H7 (cell line): ENCODE measurements at regions not wholly inside any gene's neighbourhood (a gene's known extent, or its start where the extent isn't known, plus 50 kb on each side); places are given as distances from the start of the nearest gene placed in this dataset.

Source experiments
- DNase-seq: peaks from one replicate; pipeline ENCODE4 v3.0.0; 2012
- H3K27me3 ChIP-seq: 2 replicates; pipeline ENCODE4 v1.6.0; 2011; ENCODE audit warnings: mild to moderate bottlenecking, low read length; ENCODE audit not compliant: control insufficient read depth, insufficient read depth
- H3K36me3 ChIP-seq: replicated peaks from 2 replicates; pipeline ENCODE4 v1.5.1; 2011; ENCODE audit warnings: low read length; ENCODE audit not compliant: control insufficient read depth, insufficient read depth
- H3K4me3 ChIP-seq: 2 replicates; pipeline ENCODE4 v1.5.1; 2011; ENCODE audit warnings: low read depth, mild to moderate bottlenecking, control low read depth, low read length, moderate library complexity; ENCODE audit not compliant: insufficient read depth

- Histone ChIP-seq H3K27me3 (no peaks in the 10 kb centered on the region), H3K4me3 (no peak overlapping the region), H3K36me3 (no peaks in the 10 kb centered on the region)
- DNase-seq, result no peak
Observed at GRCh38 chr1:209215826-209216225, 367.7 kb upstream of the CAMK1G start.

GRCh38 chr1:209218113-209218512 lies 365.4 kb upstream of the CAMK1G start:
- Histone ChIP-seq H3K36me3 (no peaks in the 10 kb centered on the region), H3K27me3 (no peaks in the 10 kb centered on the region)

DNA sequence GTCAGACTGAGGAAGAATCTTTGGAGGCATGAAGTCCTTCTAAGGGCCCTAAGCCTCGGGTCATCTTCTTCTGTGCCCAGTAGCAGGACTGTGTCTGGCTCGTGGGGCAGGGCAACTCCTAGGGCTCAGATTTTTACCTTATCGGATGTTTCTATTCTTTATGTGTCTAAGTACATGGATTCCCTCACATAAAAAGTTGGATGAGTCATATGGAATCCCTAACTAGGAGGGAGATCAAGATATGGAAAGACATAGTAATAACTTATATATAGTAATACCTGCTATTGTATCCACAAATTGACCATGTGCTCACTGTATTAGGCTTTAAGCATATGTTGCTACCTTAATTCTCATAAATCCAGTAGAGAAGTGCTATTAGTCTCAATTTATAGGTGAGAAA lies 364.5 kb upstream of the CAMK1G start:
- H3K4me3 ChIP-seq, result no peak overlapping the region
- no peak for DNase-seq
- no peaks in the 10 kb centered on the region for H3K36me3 ChIP-seq
- no peaks in the 10 kb centered on the region for H3K27me3 ChIP-seq

More at GRCh38 chr1:209218113-209218512, 365.4 kb upstream of the CAMK1G start:
- no peak overlapping the region for H3K4me3 ChIP-seq
- DNase-seq, result no peak

GRCh38 chr1:209219791-209220524 lies 363.6 kb upstream of the CAMK1G start:
- H3K36me3 ChIP-seq, result no peaks in the 10 kb centered on the region

GRCh38 chr1:209222826-209223225 lies 360.7 kb upstream of the CAMK1G start:
- Histone ChIP-seq H3K36me3 (no peaks in the 10 kb centered on the region), H3K27me3 (no peaks in the 10 kb centered on the region), H3K4me3 (no peak overlapping the region)
- DNase-seq, result no peak

More at GRCh38 chr1:209219791-209220524, 363.6 kb upstream of the CAMK1G start:
- no peak for DNase-seq
- Histone ChIP-seq H3K27me3 (no peaks in the 10 kb centered on the region), H3K4me3 (no peak overlapping the region)

- DNase-seq, result no peak
- Histone ChIP-seq H3K36me3 (no peaks in the 10 kb centered on the region), H3K4me3 (no peak overlapping the region), H3K27me3 (no peaks in the 10 kb centered on the region)
Observed at GRCh38 chr1:209223791-209224190, 359.7 kb upstream of the CAMK1G start.

DNA sequence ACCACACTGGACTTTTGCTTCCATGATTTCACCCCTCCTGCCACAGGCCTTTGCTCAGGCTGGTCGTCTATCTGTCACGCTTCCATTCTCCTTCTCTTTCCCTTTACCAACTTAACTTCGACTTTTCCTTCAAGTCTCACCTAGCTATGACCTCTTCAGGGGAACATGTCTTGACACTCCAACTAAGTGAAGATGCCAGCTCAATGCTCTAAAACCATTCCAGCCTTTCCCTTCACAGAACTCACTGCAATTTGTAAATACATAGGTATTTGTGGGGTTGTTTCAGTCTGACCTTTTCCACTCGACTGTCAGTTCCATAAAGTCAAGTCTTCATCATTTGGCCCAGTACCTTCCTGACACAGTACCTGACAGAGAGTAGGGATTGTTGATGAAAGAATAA lies 358.6 kb upstream of the CAMK1G start:
- H3K27me3 ChIP-seq, result no peaks in the 10 kb centered on the region
- no peak for DNase-seq
- H3K36me3 ChIP-seq, result no peaks in the 10 kb centered on the region
- H3K4me3 ChIP-seq, result no peak overlapping the region

GRCh38 chr1:209227171-209227570 lies 356.3 kb upstream of the CAMK1G start:
- Histone ChIP-seq H3K36me3 (no peaks in the 10 kb centered on the region), H3K4me3 (no peak overlapping the region), H3K27me3 (no peaks in the 10 kb centered on the region)
- DNase-seq, result no peak

- H3K4me3 ChIP-seq, result no peak overlapping the region
- no peaks in the 10 kb centered on the region for H3K36me3 ChIP-seq
- DNase-seq, result no peak
- H3K27me3 ChIP-seq, result no peaks in the 10 kb centered on the region
Observed at GRCh38 chr1:209227941-209228340, 355.6 kb upstream of the CAMK1G start.

GRCh38 chr1:209229494-209230061 lies 353.9 kb upstream of the CAMK1G start:
- H3K27me3 ChIP-seq, result no peaks in the 10 kb centered on the region
- no peak overlapping the region for H3K4me3 ChIP-seq
- no peaks in the 10 kb centered on the region for H3K36me3 ChIP-seq
- no peak for DNase-seq

GRCh38 chr1:209230314-209230713 lies 353.2 kb upstream of the CAMK1G start:
- no peak overlapping the region for H3K4me3 ChIP-seq
- H3K27me3 ChIP-seq, result no peaks in the 10 kb centered on the region
- H3K36me3 ChIP-seq, result no peaks in the 10 kb centered on the region
- DNase-seq, result no peak

DNA sequence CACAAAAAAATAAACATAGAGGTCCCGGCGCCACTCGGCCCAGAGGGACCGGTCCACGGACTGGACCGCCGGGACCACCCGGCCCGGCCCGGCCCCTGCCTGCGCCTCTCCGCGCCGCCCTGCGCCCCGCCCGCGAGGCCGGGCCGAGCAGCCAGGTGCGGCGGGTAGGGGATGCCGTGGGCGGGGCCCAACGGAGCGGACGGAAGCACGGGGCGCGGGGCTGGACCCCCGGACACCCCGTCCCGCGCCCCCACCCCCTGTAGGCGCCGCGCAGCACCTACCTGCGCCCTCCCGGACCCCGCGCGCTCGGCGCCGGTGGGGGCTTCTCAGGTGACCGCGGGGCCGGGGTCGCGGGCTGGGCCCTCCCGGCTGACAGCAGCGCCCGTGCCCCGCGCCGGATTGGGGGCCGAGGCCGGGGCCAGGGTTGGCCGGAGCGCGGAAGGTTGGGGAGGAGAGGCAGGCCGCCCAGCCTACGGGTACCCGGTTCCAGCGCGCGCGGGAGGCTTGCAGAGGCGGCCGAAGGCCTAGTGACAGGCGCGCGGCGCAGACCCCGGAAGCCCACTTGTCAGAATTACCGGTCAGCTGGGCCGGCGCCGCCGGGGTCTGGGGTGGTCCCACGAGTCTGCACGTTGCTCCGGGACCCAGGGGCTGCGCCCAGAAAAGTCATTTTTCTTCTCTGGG lies 351.9 kb upstream of the CAMK1G start:
- Histone ChIP-seq H3K27me3 (no peaks in the 10 kb centered on the region), H3K4me3 (no peak overlapping the region), H3K36me3 (no peaks in the 10 kb centered on the region)
- DNase-seq, result peak; percentile 47

GRCh38 chr1:209232197-209232596 lies 351.3 kb upstream of the CAMK1G start:
- Histone ChIP-seq H3K4me3 (no peak overlapping the region), H3K27me3 (no peaks in the 10 kb centered on the region), H3K36me3 (no peaks in the 10 kb centered on the region)
- DNase-seq, result no peak

- no peak overlapping the region for H3K4me3 ChIP-seq
- H3K27me3 ChIP-seq, result no peaks in the 10 kb centered on the region
- no peak for DNase-seq
- H3K36me3 ChIP-seq, result no peaks in the 10 kb centered on the region
Observed at GRCh38 chr1:209232759-209233158, 350.8 kb upstream of the CAMK1G start.

- no peak for DNase-seq
- H3K36me3 ChIP-seq, result no peaks in the 10 kb centered on the region
Observed at GRCh38 chr1:209235166-209235565, 348.3 kb upstream of the CAMK1G start.

More at GRCh38 chr1:209235166-209235565, 348.3 kb upstream of the CAMK1G start:
- Histone ChIP-seq H3K27me3 (no peaks in the 10 kb centered on the region), H3K4me3 (no peak overlapping the region)
